ENCODE measurements at regions not wholly inside any gene's neighbourhood (a gene's known extent, or its start where the extent isn't known, plus 50 kb on each side); places are given as distances from the start of the nearest gene placed in this dataset.

- no peaks in the 10 kb centered on the region for H3K9me3 ChIP-seq
These were observed 580.1 kb downstream of the CCSER2 start for GRCh38 chr10:84908491-84908890.

DNA sequence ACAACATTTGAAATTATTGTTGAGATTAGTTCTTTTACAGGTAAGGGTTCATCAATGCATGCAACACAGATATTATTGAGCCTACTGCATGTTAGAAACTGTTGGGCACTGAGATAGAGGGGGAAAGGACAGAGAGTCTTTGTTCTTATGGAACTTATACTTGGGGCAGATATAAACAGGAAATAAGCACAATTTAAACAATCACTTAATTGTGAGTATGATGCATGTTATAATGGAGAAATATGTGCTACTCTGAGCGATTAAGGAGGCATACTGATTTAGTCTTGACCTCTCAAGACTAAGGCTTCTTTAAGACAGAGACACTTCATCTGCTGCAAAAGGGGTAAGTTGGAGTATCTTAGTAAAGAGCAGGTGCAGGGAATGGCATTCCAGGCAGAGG, 593.3 kb downstream of the CCSER2 start:
- H3K36me3 ChIP-seq = no peaks in the 10 kb centered on the region
- H3K9me3 ChIP-seq = peaks cover 0 to 8% (median 0%) of the 10 kb centered on the region in 3 donors
- no peaks in the 10 kb centered on the region for H3K4me1 ChIP-seq
- in situ Hi-C loops (cut with MboI; ENCODE audit: low sequenced_read_pairs in 4 of 4) (no loop called here), intact Hi-C loops (cut with DNase I; ENCODE audit: low total_unique reads) (no loop called here)
- ATAC-seq (no peak), DNase-seq (no peak)
- no peaks in the 10 kb centered on the region for H3K27me3 ChIP-seq
- H3K4me3 ChIP-seq = no peak overlapping the region
- no peak overlapping the region for H3K27ac ChIP-seq
- TF ChIP-seq POLR2A (IDR thresholded peaks at IDR 0.05) (no peak), CTCF (IDR thresholded peaks at IDR 0.05 in 4 of 5, conservative IDR thresholded peaks at IDR 0.05 in 1 of 5) (no peak)

More at GRCh38 chr10:84908491-84908890, 580.1 kb downstream of the CCSER2 start:
- no peak overlapping the region for H3K27ac ChIP-seq
- no peak for TF ChIP-seq CTCF (IDR thresholded peaks at IDR 0.05 in 4 of 5, conservative IDR thresholded peaks at IDR 0.05 in 1 of 5)
- no peak for TF ChIP-seq POLR2A (IDR thresholded peaks at IDR 0.05)
- in situ Hi-C loops (cut with MboI; ENCODE audit: low sequenced_read_pairs in 4 of 4) (no loop called here), intact Hi-C loops (cut with DNase I; ENCODE audit: low total_unique reads) (no loop called here)
- DNase-seq (no peak), ATAC-seq (no peak)
- H3K4me1 ChIP-seq = no peaks in the 10 kb centered on the region
- no peaks in the 10 kb centered on the region for H3K27me3 ChIP-seq
- no peaks in the 10 kb centered on the region for H3K36me3 ChIP-seq
- H3K4me3 ChIP-seq = no peak overlapping the region

- Histone ChIP-seq H3K36me3 (no peaks in the 10 kb centered on the region), H3K4me3 (no peak overlapping the region), H3K27ac (no peak overlapping the region), H3K9me3 (peaks cover 0 to 4% (median 0%) of the 10 kb centered on the region in 3 donors), H3K4me1 (no peaks in the 10 kb centered on the region), H3K27me3 (no peaks in the 10 kb centered on the region)
- TF ChIP-seq CTCF (IDR thresholded peaks at IDR 0.05 in 4 of 5, conservative IDR thresholded peaks at IDR 0.05 in 1 of 5) = no peak
- DNase-seq (no peak), ATAC-seq (no peak)
- in situ Hi-C loops (cut with MboI; ENCODE audit: low sequenced_read_pairs in 4 of 4) (no loop called here), intact Hi-C loops (cut with DNase I; ENCODE audit: low total_unique reads) (no loop called here)
These were observed 595.7 kb downstream of the CCSER2 start for GRCh38 chr10:84924131-84924530.

- no peaks in the 10 kb centered on the region for H3K27me3 ChIP-seq
These were observed 597.1 kb downstream of the CCSER2 start for GRCh38 chr10:84925495-84925894.

More at GRCh38 chr10:84925495-84925894, 597.1 kb downstream of the CCSER2 start:
- Histone ChIP-seq H3K4me1 (no peaks in the 10 kb centered on the region), H3K27ac (no peak overlapping the region), H3K36me3 (no peaks in the 10 kb centered on the region), H3K4me3 (no peak overlapping the region), H3K9me3 (no peaks in the 10 kb centered on the region)
- TF ChIP-seq CTCF (IDR thresholded peaks at IDR 0.05 in 4 of 5, conservative IDR thresholded peaks at IDR 0.05 in 1 of 5) (no peak), POLR2A (IDR thresholded peaks at IDR 0.05) (no peak)
- in situ Hi-C loops (cut with MboI; ENCODE audit: low sequenced_read_pairs in 4 of 4) (no loop called here), intact Hi-C loops (cut with DNase I; ENCODE audit: low total_unique reads) (no loop called here)
- ATAC-seq (no peak), DNase-seq (no peak)
